AG09309 (cell line): ENCODE measurements at regions not wholly inside any gene's neighbourhood (a gene's known extent, or its start where the extent isn't known, plus 50 kb on each side); places are given as distances from the start of the nearest gene placed in this dataset.

Experiments used
- DNase-seq: peaks from one replicate; pipeline ENCODE4 v3.0.0-alpha.2; 2010; ENCODE audit warnings: low read depth
- H3K4me3 ChIP-seq: 2 replicates; pipeline ENCODE4 v1.5.1; 2011; ENCODE audit warnings: mild to moderate bottlenecking, low read depth, low read length, moderate library complexity; ENCODE audit not compliant: control insufficient read depth
- TF ChIP-seq, protein P1 (sequence below): IDR thresholded peaks from 2 replicates; pipeline ENCODE4 v1.5.1; 2011; ENCODE audit warnings: mild to moderate bottlenecking, low read depth, low read length, inconsistent platforms; ENCODE audit not compliant: insufficient read depth, control insufficient read depth; ENCODE audit errors: missing control alignments

DNA sequence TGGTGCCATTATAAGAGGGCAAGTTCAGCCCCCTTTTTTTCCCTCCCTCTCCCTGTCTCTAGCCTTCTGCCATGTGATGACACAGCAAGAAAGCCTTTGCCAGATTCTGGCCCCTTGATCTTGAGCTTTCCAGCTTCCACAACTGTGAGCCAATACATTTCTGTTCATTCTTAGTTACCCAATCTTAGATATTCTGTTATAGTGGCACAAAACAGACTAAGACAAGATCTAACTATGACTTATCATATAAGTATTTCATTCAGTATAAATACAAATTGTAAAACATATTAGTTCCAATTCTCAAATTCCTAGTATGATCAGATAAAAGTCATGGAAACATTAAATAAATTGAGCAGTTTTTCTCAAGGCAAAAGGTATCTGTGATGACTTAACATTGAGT, 276.3 kb downstream of the COX7C start:
- H3K4me3 ChIP-seq: no peak overlapping the region
- no peak for DNase-seq
- TF ChIP-seq, protein P1, sequence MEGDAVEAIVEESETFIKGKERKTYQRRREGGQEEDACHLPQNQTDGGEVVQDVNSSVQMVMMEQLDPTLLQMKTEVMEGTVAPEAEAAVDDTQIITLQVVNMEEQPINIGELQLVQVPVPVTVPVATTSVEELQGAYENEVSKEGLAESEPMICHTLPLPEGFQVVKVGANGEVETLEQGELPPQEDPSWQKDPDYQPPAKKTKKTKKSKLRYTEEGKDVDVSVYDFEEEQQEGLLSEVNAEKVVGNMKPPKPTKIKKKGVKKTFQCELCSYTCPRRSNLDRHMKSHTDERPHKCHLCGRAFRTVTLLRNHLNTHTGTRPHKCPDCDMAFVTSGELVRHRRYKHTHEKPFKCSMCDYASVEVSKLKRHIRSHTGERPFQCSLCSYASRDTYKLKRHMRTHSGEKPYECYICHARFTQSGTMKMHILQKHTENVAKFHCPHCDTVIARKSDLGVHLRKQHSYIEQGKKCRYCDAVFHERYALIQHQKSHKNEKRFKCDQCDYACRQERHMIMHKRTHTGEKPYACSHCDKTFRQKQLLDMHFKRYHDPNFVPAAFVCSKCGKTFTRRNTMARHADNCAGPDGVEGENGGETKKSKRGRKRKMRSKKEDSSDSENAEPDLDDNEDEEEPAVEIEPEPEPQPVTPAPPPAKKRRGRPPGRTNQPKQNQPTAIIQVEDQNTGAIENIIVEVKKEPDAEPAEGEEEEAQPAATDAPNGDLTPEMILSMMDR: no peak

DNA sequence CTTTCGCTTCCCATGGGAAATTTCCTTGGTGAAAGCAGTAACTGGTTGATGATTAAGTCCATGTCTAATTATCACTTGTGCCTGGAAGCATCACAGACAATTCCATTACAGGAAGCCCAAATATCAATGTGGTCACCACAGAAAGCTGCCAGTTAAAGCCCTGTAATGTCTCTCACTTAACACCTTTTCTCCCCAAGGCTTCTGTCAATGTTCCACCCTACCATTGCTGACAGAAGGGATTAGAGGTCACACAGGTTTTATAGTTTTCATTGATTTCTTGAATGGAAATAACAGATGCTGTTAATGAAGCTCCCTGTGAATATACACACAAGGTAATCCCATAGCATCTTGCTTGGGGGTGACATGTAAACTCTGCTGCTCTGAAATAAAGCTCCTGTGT, 279.2 kb downstream of the COX7C start:
- TF ChIP-seq, protein P1: no peak
- no peak overlapping the region for H3K4me3 ChIP-seq
- DNase-seq: no peak

DNA sequence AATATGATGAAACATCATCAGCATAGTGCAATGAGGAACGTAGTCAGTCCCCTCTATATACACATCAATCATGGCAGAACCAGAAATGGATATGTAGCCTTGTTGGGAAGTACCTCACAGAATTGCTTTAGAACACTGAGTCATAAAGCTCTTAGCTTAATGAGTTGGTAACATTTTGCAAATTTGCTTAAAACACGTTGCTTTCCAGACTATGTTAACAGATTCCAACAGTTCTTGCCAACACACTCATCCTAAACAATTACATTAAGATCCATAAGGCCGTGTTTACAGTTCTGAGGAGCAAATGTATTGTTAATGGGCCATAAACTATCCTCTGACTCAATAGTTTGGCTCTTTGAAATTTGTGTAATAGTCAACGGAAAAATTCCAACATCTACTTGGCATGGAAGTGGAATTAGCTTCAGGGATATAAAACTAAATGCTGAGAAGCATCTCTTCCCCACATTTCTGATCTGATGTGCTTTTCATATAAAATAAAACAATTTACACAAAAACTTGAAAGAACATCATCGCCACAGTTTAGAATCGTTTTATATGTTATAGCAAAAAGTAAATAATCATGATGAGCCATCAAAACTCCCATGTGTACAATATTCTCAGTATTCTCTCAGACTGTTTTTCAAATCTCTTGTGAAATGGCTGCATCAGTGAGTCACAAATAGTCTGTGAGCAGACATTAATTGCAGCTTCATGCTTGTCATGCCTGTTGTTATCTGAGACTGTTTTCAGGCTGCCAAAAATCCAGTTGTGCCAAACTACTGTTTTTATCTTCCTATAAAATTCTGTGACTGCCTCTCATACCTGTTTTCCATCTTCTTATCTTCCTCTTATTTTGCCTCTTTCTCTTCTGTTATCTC, 291.9 kb downstream of the COX7C start:
- no peak overlapping the region for H3K4me3 ChIP-seq
- DNase-seq: peak; percentile 61
- TF ChIP-seq, protein P1: no peak

DNA sequence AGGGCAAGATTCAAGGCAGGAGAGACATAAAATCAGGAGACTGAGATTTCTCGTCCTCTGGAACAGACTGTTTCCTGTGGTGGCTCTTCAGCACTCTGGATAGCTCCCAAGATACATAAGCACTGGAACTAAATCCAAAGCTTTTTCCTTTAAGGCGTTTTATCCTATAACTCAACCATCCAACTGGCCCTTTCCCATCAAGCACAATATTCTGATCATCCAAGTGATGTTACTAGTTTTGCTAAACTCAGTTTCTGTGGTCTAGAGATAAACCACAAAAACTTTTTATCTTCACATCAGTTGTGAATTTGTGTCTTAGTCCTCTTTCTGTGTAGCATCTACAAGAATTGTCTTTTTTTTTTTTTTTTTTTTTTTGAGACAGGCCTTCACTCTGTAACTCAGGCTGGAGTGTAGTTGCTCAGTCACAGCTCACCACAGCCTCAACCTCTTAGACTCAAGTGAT, 299.4 kb downstream of the COX7C start:
- TF ChIP-seq, protein P1: no peak
- DNase-seq: no peak
- no peak overlapping the region for H3K4me3 ChIP-seq

DNA sequence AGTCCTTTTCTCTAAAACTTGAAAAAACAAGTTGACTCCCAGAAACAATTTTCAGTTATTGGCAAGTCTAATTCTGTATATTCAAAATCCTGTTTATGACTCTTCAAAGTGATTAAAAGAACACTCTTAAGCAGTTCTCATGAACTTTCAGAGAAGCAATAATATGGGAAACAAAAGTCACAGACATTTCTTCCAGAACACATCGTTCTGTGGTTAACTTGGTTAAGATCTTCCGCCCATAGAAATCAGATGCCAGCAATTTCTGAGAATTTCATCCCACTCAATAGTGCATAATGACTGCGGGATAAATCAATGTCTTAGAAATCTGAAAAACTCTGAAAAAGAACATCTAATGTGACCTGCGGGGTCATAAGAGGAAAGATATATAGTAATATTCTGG, 300.5 kb downstream of the COX7C start:
- no peak overlapping the region for H3K4me3 ChIP-seq
- TF ChIP-seq, protein P1: no peak
- DNase-seq: no peak

DNA sequence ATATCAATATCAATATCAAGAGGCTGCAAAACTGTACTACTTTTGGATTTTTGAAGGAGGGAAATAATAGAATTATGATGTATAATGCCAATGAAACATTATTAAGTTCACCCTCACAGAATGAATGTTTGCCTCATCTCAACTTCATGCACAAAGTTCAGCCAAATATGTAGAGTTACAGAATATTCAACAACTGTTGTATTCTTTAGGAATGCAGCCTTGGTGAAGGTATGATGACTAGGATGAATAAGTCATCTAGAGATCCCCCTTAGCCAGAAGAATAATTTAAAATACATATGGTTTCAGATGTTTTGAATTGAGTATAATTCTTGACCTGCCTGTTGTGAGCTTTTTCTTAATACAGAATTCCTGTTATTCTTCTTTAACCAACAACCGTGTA, 308.3 kb downstream of the COX7C start:
- no peak overlapping the region for H3K4me3 ChIP-seq
- DNase-seq: no peak
- TF ChIP-seq, protein P1: no peak
